GM12865 (cell line): ENCODE measurements at regions not wholly inside any gene's neighbourhood (a gene's known extent, or its start where the extent isn't known, plus 50 kb on each side); places are given as distances from the start of the nearest gene placed in this dataset.
A peak's percentile ranks its signal among the peaks of the same experiment; 100 is the strongest.

Experiments
- DNase-seq: peaks from one replicate; pipeline ENCODE4 v3.0.0; 2010; ENCODE audit warnings: low read depth
- H3K4me3 ChIP-seq: 2 replicates; pipeline ENCODE4 v1.5.1; 2011; ENCODE audit warnings: mild to moderate bottlenecking, low read depth, low read length, control low read depth
- TF ChIP-seq, protein P1 (sequence below): IDR thresholded peaks from 2 replicates; pipeline ENCODE4 v1.5.1; 2011; ENCODE audit warnings: low read length, control low read depth, low read depth, inconsistent platforms; ENCODE audit not compliant: insufficient read depth; ENCODE audit errors: missing control alignments

DNA sequence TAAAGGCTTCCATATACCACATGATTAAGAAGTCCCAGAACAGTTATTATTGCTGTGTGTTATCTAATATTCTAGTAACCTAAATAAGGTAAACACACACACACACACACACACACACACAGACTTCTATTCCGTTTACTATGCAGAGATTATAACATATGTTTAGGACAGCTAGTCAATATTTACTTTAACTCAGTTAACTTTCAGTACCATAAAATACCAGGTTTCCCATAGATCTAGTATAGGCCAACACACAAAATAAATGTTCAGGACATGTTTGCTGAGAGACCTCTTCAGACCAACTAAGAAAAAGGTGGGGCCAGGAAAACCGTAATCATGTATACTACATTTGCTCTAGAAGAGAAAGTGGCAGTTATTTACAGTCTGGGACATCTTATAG lies 365.5 kb downstream of the KLHL13 start:
- H3K4me3 ChIP-seq, result no peak overlapping the region
- no peak for DNase-seq
- TF ChIP-seq, protein P1, sequence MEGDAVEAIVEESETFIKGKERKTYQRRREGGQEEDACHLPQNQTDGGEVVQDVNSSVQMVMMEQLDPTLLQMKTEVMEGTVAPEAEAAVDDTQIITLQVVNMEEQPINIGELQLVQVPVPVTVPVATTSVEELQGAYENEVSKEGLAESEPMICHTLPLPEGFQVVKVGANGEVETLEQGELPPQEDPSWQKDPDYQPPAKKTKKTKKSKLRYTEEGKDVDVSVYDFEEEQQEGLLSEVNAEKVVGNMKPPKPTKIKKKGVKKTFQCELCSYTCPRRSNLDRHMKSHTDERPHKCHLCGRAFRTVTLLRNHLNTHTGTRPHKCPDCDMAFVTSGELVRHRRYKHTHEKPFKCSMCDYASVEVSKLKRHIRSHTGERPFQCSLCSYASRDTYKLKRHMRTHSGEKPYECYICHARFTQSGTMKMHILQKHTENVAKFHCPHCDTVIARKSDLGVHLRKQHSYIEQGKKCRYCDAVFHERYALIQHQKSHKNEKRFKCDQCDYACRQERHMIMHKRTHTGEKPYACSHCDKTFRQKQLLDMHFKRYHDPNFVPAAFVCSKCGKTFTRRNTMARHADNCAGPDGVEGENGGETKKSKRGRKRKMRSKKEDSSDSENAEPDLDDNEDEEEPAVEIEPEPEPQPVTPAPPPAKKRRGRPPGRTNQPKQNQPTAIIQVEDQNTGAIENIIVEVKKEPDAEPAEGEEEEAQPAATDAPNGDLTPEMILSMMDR, result no peak

DNA sequence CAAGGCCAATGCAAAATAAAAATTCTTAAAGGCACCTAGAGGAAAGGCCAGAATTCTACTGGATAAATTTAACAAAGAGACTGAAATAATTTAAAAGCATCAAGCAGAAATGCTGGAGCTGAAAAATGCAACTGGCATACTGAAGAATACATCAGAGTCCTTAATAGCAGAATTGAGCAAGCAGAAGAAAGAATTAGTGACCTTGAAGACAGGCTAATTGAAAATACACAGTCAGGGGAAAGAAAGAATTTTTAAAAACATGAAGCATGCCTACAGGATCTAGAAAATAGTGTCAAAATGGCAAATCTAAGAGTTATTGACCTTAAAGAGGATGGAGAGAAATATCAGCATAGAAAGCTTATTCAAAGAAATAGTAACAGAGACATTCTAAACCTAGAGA lies 371.7 kb downstream of the KLHL13 start:
- DNase-seq, result no peak
- H3K4me3 ChIP-seq, result no peak overlapping the region
- TF ChIP-seq, protein P1, result no peak

DNA sequence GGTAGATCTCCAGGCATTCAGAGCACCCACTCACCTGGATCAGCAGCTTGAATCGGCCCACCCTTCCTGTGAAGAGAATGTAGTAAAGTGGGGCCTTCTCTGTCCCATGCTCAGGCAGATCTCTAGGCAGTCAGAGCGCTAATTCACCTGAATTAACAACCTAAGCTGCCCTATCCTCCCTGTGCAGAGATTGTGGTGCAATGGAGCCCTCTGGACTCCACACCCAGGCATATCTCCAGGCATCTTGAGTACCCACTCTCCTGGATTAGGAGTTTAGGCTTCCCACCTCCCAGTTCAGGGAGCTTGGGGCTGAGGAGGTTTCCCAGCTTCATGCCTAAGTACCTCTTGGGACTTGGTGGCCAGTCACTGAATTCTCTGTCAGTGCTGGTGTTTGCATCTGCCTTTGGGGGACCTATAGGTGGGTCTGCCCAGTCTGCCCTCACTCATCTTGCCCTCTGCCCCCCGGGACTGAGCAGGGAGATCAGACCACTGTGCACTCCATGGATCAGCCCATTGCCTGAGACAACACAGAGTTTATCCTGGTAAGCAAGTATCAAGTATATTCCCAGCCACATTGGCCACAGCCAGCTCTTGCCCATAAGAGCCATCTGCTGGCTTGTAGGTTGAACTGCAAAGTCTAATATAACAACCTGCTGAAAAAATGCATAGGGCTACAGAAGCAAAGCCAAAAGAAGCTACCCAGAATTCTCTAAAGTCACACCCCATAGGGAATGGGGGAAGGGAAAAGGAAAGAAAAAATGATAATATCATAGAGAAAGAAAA lies 372.9 kb downstream of the KLHL13 start:
- TF ChIP-seq, protein P1, result peak; percentile 14
- DNase-seq, result peak; percentile 9
- H3K4me3 ChIP-seq, result no peak overlapping the region

DNA sequence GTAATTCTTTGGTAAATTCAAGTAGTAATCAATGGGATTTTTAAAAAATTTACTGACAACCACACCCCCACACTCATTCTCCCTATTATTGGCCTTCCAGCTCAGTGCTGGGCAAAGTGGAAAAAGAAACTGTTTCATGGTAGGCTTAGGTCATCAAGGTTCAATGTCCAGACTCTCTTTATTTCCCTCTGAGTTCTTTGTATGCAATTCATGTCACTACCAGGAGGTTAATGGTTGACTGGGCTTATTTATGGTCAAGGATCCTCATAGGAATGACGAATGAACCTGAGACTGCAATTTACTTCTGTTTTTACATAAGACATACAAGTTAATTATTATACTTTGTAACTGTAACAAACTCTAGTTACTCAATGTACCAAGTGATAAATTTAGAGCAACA lies 403.2 kb downstream of the KLHL13 start:
- no peak for DNase-seq

DNA sequence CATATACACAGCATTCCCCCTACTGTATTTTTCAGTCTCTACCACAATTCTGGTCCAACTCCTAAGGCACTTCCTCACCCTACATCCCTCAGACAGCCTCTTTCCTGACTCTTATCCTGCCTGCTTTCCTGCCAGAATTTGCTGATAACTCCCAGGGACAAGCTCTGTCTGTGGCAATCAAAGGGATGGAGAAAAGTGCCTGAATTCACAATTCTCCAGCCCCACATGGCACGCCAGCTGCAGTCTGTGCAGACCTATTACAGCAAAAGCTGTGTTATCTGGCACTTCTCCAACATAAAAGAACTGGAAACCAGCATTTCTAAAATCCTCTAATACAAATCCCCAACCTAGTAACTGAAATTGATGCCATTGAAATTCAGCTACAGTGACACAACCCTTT lies 404.8 kb downstream of the KLHL13 start:
- TF ChIP-seq, protein P1, result no peak
- H3K4me3 ChIP-seq, result no peak overlapping the region
- DNase-seq, result no peak

More for the DNA sequence above, 403.2 kb downstream of the KLHL13 start:
- H3K4me3 ChIP-seq, result no peak overlapping the region
- TF ChIP-seq, protein P1, result no peak

DNA sequence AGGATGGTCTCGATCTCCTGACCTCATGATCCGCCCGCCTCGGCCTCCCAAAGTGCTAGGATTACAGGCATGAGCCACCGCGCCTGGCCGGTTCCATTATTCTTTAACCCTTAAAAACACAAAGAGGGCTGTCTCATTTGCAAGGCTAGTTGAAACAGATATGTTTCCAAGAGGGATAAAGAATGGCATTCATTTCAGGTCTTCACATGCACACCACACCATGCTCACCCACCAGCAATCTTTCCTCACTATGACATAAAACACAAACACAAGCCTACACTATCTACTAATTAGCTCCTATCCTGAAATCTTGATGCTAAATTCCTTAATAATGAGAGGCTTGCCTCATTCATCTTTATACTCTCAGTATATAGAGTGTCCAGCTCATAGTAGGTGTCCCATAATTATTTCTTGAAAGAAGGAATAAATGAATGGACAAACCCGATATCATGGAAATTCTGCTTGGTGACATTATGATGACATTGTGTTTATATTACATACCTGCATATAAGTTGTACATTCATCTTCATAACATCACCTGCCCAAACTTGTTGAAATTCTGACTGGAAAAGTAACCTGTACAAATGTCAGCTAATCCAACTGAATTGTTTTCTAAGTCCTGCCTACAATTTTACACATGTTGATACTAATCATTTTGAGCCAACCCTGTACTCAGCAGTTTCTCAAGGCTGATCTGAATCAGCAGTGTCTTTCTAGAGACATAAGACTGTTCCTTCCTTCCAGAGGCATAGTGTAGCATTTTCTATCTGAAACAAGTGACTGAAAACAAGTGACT lies 408.5 kb downstream of the KLHL13 start:
- TF ChIP-seq, protein P1, result no peak
- H3K4me3 ChIP-seq, result no peak overlapping the region
- DNase-seq, result no peak
